ENCODE measurements at regions not wholly inside any gene's neighbourhood (a gene's known extent, or its start where the extent isn't known, plus 50 kb on each side); places are given as distances from the start of the nearest gene placed in this dataset.

GRCh38 chr19:28210886-28211285, 1002.1 kb downstream of the UQCRFS1 start:
- TF ChIP-seq ZBTB21 (CRISPR knock-in tag; IDR thresholded peaks at IDR 0.05; ENCODE audit: borderline replicate concordance) (no peak), ZSCAN18 (CRISPR knock-in tag; IDR thresholded peaks at IDR 0.05) (no peak), HMGXB4 (CRISPR knock-in tag; IDR thresholded peaks at IDR 0.05) (no peak), CTCF (IDR thresholded peaks at IDR 0.05) (no peak), TEAD1 (CRISPR knock-in tag; IDR thresholded peaks at IDR 0.05) (no peak), OVOL2 (CRISPR knock-in tag; IDR thresholded peaks at IDR 0.05; ENCODE audit: borderline replicate concordance) (no peak), RELA (CRISPR knock-in tag; IDR thresholded peaks at IDR 0.05; ENCODE audit: borderline replicate concordance) (no peak), FOXP1 (CRISPR knock-in tag; IDR thresholded peaks at IDR 0.05; ENCODE audit: borderline replicate concordance) (no peak), FOXJ3 (CRISPR knock-in tag; IDR thresholded peaks at IDR 0.05; ENCODE audit: borderline replicate concordance) (no peak), TCF7 (CRISPR knock-in tag; IDR thresholded peaks at IDR 0.05; ENCODE audit: low read depth) (no peak)

Data from WTC11 (cell line).